Neural cell (in vitro differentiated cells): ENCODE measurements at regions not wholly inside any gene's neighbourhood (a gene's known extent, or its start where the extent isn't known, plus 50 kb on each side); places are given as distances from the start of the nearest gene placed in this dataset.

Source experiments
- EP300 ChIP-seq: fragments of 450-650 bp; conservative IDR thresholded peaks from 2 replicates; pipeline ENCODE4 v1.6.1; 2014; ENCODE audit warnings: antibody characterized with exemption, mild to moderate bottlenecking, moderate library complexity; ENCODE audit not compliant: poor library complexity, severe bottlenecking
- EZH2 ChIP-seq: fragments of 200-600, 300-800 bp; shearing (Covaris generic), sonication (generic); IDR thresholded peaks from 2 replicates; pipeline ENCODE4 v1.6.1; 2014; ENCODE audit warnings: antibody characterized with exemption, low read length, borderline replicate concordance, mild to moderate bottlenecking; ENCODE audit not compliant: insufficient read depth, poor library complexity, severe bottlenecking
- TF ChIP-seq, protein P1 (sequence below): fragments of 450-650 bp; IDR thresholded peaks from 2 replicates; pipeline ENCODE4 v1.5.1; 2014; ENCODE audit warnings: antibody characterized with exemption, mild to moderate bottlenecking, moderate library complexity; ENCODE audit not compliant: poor library complexity, severe bottlenecking

DNA sequence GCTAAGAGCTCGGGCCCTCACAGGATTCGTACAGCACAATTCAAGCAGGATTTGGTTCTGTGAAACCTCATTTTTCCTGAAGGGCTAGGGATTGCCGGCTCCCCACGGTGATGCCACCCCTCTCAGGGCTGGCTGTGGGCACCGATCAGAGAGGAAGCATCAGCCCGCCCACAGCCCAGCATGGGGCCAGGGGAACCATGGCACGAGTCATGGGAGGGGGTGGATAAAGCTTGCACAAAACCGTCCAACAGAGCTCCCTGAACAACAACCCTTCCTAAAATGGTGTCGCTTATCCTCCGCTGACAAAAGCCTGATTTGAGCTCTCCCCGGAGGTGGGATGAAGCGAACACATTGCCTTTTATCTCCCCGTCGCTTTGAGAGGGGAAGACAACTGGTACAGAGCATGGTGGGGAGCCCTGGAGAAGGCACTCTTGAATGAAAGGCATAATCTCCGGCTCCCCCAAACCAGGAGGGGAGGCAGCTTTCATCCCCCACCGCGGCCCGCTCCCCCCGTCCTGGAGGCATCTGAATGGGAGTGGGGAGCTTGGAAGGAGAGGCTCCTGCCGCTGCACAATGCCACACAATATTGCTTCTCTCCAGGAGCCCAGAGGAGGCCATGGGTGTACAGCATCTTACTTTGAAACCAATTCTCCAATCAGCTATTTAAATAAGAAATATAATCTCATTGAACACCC, 144.0 kb downstream of the RPS24 start:
- TF ChIP-seq, protein P1, sequence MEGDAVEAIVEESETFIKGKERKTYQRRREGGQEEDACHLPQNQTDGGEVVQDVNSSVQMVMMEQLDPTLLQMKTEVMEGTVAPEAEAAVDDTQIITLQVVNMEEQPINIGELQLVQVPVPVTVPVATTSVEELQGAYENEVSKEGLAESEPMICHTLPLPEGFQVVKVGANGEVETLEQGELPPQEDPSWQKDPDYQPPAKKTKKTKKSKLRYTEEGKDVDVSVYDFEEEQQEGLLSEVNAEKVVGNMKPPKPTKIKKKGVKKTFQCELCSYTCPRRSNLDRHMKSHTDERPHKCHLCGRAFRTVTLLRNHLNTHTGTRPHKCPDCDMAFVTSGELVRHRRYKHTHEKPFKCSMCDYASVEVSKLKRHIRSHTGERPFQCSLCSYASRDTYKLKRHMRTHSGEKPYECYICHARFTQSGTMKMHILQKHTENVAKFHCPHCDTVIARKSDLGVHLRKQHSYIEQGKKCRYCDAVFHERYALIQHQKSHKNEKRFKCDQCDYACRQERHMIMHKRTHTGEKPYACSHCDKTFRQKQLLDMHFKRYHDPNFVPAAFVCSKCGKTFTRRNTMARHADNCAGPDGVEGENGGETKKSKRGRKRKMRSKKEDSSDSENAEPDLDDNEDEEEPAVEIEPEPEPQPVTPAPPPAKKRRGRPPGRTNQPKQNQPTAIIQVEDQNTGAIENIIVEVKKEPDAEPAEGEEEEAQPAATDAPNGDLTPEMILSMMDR: no peak
- TF ChIP-seq EP300 (no peak), EZH2 (no peak)
